Brain microvascular endothelial cell (primary cell): ENCODE measurements at regions not wholly inside any gene's neighbourhood (a gene's known extent, or its start where the extent isn't known, plus 50 kb on each side); places are given as distances from the start of the nearest gene placed in this dataset.

Experiments
- DNase-seq: peaks from one replicate; pipeline ENCODE4 v3.0.0-alpha.2; 2020
- H3K27ac ChIP-seq: fragments of 250-450 bp; sonication (Bioruptor Pico); 2 replicates; pipeline ENCODE4 v1.5.1; 2020; ENCODE audit warnings: mild to moderate bottlenecking, moderate library complexity
- H3K27me3 ChIP-seq: fragments of 250-450 bp; sonication (Bioruptor Pico); replicated peaks from 2 replicates; pipeline ENCODE4 v1.5.1; 2020; ENCODE audit warnings: mild to moderate bottlenecking
- H3K36me3 ChIP-seq: fragments of 250-450 bp; sonication (Bioruptor Pico); replicated peaks from 2 replicates; pipeline ENCODE4 v1.5.1; 2020; ENCODE audit warnings: mild to moderate bottlenecking
- H3K4me3 ChIP-seq: 2 replicates; pipeline ENCODE4 v1.5.1; 2011; ENCODE audit warnings: low read depth, mild to moderate bottlenecking, control low read depth, low read length, moderate library complexity
- in situ Hi-C: cut with HindIII; loops from 2 replicates; pipeline ENCODE4 v1.10.0; 2017; ENCODE audit warnings: low sequenced_read_pairs, low pct_ligation_motif_present
- TF ChIP-seq, protein P1 (sequence below): IDR thresholded peaks from 2 replicates; pipeline ENCODE4 v1.5.1; 2011; ENCODE audit warnings: low read depth, mild to moderate bottlenecking, moderate library complexity, low read length, control low read depth, inconsistent platforms; ENCODE audit errors: missing control alignments

DNA sequence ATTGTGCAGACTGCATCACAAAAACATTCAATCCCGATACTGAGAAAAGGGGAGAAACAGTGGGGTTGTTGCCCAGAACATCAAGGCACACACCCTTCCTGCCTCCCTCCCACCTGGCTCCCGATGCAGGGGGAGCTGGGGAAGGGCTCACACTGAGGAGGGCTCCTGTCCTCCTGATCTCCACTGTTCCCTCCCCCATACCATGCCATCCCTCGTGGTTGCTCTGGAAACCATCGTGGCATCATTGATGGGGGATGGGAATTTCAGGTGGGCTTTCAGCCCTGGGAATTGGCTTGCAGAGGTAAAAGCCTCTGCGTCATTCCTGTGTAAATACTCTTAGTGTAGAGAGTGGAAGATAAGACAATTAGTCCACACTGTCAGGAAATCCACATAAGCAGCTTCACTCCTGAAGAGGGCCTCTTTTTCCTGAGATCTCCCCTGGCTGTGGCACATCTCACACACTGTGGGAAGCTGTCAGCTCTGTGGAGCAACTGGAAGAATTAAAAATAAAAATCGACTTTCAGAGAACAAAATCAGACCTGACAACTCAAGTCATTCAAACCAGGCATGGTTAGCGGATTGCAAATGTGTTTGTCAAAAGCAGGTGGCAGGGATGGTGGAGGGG lies 176.0 kb downstream of the CHST1 start:
- Histone ChIP-seq H3K36me3 (no peaks in the 10 kb centered on the region), H3K27me3 (no peaks in the 10 kb centered on the region), H3K4me3 (no peak overlapping the region), H3K27ac (no peak overlapping the region)
- in situ Hi-C loops: no loop called here
- no peak for DNase-seq
- TF ChIP-seq, protein P1, sequence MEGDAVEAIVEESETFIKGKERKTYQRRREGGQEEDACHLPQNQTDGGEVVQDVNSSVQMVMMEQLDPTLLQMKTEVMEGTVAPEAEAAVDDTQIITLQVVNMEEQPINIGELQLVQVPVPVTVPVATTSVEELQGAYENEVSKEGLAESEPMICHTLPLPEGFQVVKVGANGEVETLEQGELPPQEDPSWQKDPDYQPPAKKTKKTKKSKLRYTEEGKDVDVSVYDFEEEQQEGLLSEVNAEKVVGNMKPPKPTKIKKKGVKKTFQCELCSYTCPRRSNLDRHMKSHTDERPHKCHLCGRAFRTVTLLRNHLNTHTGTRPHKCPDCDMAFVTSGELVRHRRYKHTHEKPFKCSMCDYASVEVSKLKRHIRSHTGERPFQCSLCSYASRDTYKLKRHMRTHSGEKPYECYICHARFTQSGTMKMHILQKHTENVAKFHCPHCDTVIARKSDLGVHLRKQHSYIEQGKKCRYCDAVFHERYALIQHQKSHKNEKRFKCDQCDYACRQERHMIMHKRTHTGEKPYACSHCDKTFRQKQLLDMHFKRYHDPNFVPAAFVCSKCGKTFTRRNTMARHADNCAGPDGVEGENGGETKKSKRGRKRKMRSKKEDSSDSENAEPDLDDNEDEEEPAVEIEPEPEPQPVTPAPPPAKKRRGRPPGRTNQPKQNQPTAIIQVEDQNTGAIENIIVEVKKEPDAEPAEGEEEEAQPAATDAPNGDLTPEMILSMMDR: no peak

GRCh38 chr11:45486461-45486860 lies 179.0 kb downstream of the CHST1 start:
- H3K36me3 ChIP-seq: no peaks in the 10 kb centered on the region
- no peaks in the 10 kb centered on the region for H3K27me3 ChIP-seq
- DNase-seq: no peak
- in situ Hi-C loops: no loop called here
- H3K27ac ChIP-seq: no peak overlapping the region
- H3K4me3 ChIP-seq: no peak overlapping the region
- TF ChIP-seq, protein P1: no peak

DNA sequence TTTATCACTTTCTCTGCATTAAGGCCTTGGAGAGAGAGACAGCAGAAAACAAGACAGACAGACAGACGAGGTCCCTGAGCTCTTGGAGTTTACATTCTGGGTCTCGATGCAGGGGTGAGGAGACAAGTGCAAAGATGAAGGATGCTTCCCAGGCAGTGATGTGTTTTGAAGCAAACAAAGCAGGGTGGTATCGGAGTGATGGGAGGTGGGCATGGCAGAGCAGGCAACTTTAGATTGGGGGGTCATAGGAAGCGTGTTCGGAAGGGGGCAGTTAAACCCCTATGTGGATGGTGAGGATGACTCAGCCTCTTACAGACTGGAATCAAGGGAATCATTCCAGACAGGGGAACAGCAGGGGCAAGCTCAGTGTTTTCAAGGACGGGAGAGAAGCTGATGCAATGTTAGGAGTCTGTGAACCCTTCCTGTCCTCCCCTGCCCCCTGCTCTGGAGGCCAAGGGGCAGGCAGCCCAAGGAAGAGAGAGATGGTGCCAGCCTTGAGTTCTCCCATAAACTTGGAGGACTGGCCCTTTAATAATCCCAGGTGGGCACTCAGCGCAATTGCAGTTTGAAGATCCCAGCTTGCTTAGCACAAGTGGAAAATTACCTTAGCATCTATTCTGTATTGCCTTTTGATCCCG lies 180.2 kb downstream of the CHST1 start:
- H3K36me3 ChIP-seq: no peaks in the 10 kb centered on the region
- H3K27me3 ChIP-seq: no peaks in the 10 kb centered on the region
- TF ChIP-seq, protein P1: peak; percentile 11
- H3K27ac ChIP-seq: no peak overlapping the region
- H3K4me3 ChIP-seq: no peak overlapping the region
- no peak for DNase-seq
- in situ Hi-C loops: no loop called here

DNA sequence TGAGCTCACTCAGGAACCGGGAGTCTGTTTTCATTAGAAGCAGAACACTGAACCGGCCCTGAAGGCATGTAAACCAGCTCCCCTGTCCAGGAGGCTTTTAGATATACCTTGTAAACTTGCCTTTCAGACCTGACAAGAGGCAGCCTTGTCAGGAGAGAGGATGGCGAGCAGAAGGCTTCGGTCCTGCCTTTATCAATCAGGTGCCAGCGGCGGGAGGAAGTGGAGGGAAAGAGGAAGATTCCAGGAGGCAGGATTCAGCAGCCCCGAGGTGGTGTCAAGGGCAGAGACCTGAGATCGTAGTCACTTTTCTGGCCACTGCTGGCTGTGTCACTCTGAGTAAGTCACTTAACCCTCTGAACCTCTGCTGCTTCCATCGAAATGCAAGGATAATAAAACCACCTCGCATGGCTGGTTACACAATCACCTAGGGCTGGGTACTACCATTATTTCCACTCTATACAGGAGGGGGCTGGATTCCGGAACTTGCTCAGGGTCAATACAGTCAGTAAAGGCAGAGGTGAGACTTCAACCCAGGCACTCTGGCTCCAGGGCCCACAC lies 181.0 kb downstream of the CHST1 start:
- Histone ChIP-seq H3K27me3 (no peaks in the 10 kb centered on the region), H3K4me3 (no peak overlapping the region), H3K36me3 (no peaks in the 10 kb centered on the region), H3K27ac (no peak overlapping the region)
- TF ChIP-seq, protein P1: no peak
- in situ Hi-C loops: no loop called here
- DNase-seq: no peak

GRCh38 chr11:45483416-45483815 lies 182.0 kb downstream of the CHST1 start:
- in situ Hi-C loops: no loop called here
- no peaks in the 10 kb centered on the region for H3K36me3 ChIP-seq
- no peak for DNase-seq
- H3K27me3 ChIP-seq: no peaks in the 10 kb centered on the region
- TF ChIP-seq, protein P1: no peak
- H3K4me3 ChIP-seq: no peak overlapping the region
- no peak overlapping the region for H3K27ac ChIP-seq
